ENCODE measurements at regions not wholly inside any gene's neighbourhood (a gene's known extent, or its start where the extent isn't known, plus 50 kb on each side); places are given as distances from the start of the nearest gene placed in this dataset.

DNA sequence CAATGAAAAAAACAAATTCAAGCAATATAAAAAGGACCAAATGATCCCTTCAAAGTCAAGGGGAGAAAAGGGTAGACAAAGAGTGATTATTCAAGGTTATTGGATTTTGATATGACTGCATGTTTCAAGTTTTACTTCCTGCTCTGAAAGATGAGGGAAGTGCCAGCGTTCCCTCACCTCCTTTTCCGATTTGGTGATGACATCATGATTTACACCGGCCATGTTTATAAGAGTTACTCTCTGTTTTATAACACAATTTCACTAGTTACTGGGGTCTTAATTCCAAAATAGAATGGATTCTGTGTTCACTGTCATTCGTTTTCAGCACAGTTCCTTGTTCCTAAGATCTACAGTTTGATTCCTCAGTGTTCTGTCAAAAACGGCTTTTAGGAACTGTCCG, 60.5 kb upstream of the CPXM2 start:
- no TSS peak for BruUV-seq (replicated peaks)
- ChIA-PET POLR2A (no interaction called here), CTCF (ENCODE audit: unreplicated experiment) (no interaction called here)
- Histone ChIP-seq H3K9me2 (ENCODE audit: insufficient read depth, low read length) (no peaks in the 10 kb centered on the region), H3K4me3 (ENCODE audit: low read depth, low read length, poor library complexity, severe bottlenecking) (no peak overlapping the region), H3K79me2 (ENCODE audit: insufficient read depth, low read depth, low read length) (no peaks in the 10 kb centered on the region), H4K20me1 (ENCODE audit: insufficient read depth, low read length) (no peaks in the 10 kb centered on the region), H3K36me3 (ENCODE audit: insufficient read depth, low read length) (no peaks in the 10 kb centered on the region), H3K9me3 (ENCODE audit: low read length) (no peaks in the 10 kb centered on the region), H3K27ac (ENCODE audit: low read depth, low read length, poor library complexity, severe bottlenecking) (no peak overlapping the region), H3K4me2 (ENCODE audit: low read length) (no peak overlapping the region), H3K4me1 (ENCODE audit: insufficient read depth, low read length, poor library complexity, severe bottlenecking) (no peaks in the 10 kb centered on the region), H2AFZ (ENCODE audit: low read length) (no peak overlapping the region)
- TF ChIP-seq, protein P1, sequence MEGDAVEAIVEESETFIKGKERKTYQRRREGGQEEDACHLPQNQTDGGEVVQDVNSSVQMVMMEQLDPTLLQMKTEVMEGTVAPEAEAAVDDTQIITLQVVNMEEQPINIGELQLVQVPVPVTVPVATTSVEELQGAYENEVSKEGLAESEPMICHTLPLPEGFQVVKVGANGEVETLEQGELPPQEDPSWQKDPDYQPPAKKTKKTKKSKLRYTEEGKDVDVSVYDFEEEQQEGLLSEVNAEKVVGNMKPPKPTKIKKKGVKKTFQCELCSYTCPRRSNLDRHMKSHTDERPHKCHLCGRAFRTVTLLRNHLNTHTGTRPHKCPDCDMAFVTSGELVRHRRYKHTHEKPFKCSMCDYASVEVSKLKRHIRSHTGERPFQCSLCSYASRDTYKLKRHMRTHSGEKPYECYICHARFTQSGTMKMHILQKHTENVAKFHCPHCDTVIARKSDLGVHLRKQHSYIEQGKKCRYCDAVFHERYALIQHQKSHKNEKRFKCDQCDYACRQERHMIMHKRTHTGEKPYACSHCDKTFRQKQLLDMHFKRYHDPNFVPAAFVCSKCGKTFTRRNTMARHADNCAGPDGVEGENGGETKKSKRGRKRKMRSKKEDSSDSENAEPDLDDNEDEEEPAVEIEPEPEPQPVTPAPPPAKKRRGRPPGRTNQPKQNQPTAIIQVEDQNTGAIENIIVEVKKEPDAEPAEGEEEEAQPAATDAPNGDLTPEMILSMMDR (conservative IDR thresholded peaks at IDR 0.05; ENCODE audit: low read length), result no peak
- no peak for TF ChIP-seq EZH2phosphoT487 (IDR thresholded peaks at IDR 0.05; ENCODE audit: borderline replicate concordance, low read depth, low read length)
- intact Hi-C loops (cut with micrococcal nuclease; ENCODE audit: unreplicated experiment), result no loop called here
- DNase-seq (ENCODE audit: low spot score), result no peak

- Histone ChIP-seq H3K9me2 (ENCODE audit: insufficient read depth, low read length) (no peaks in the 10 kb centered on the region), H3K4me3 (ENCODE audit: low read depth, low read length, poor library complexity, severe bottlenecking) (no peak overlapping the region), H3K4me1 (ENCODE audit: insufficient read depth, low read length, poor library complexity, severe bottlenecking) (peaks cover 4% of the 10 kb centered on the region), H3K9me3 (ENCODE audit: low read length) (no peaks in the 10 kb centered on the region), H3K27ac (ENCODE audit: low read depth, low read length, poor library complexity, severe bottlenecking) (no peak overlapping the region), H2AFZ (ENCODE audit: low read length) (no peak overlapping the region), H4K20me1 (ENCODE audit: insufficient read depth, low read length) (no peaks in the 10 kb centered on the region), H3K79me2 (ENCODE audit: insufficient read depth, low read depth, low read length) (no peaks in the 10 kb centered on the region), H3K36me3 (ENCODE audit: insufficient read depth, low read length) (no peaks in the 10 kb centered on the region), H3K4me2 (ENCODE audit: low read length) (no peak overlapping the region)
- BruUV-seq (replicated peaks), result no TSS peak
- ChIA-PET CTCF (ENCODE audit: unreplicated experiment) (no interaction called here), POLR2A (no interaction called here)
- DNase-seq (ENCODE audit: low spot score), result no peak
- TF ChIP-seq EZH2phosphoT487 (IDR thresholded peaks at IDR 0.05; ENCODE audit: borderline replicate concordance, low read depth, low read length), result no peak
- intact Hi-C loops (cut with micrococcal nuclease; ENCODE audit: unreplicated experiment), result no loop called here
Observed at GRCh38 chr10:123948030-123948823, 56.6 kb upstream of the CPXM2 start.

GRCh38 chr10:123945325-123945920, 53.8 kb upstream of the CPXM2 start:
- H3K9me3 ChIP-seq (ENCODE audit: low read length), result no peaks in the 10 kb centered on the region
- DNase-seq (ENCODE audit: low spot score), result peak; percentile 63
- H4K20me1 ChIP-seq (ENCODE audit: insufficient read depth, low read length), result no peaks in the 10 kb centered on the region
- BruUV-seq (replicated peaks), result no TSS peak
- H2AFZ ChIP-seq (ENCODE audit: low read length), result peak overlapping the region; percentile 100
- intact Hi-C loops (cut with micrococcal nuclease; ENCODE audit: unreplicated experiment), result no loop called here
- TF ChIP-seq, protein P1 (conservative IDR thresholded peaks at IDR 0.05; ENCODE audit: low read length), result no peak
- TF ChIP-seq EZH2phosphoT487 (IDR thresholded peaks at IDR 0.05; ENCODE audit: borderline replicate concordance, low read depth, low read length), result no peak
- H3K4me2 ChIP-seq (ENCODE audit: low read length), result peak overlapping the region; percentile 11; the same call in 1 of the 2 replicates
- H3K36me3 ChIP-seq (ENCODE audit: insufficient read depth, low read length), result no peaks in the 10 kb centered on the region
- no peak overlapping the region for H3K4me3 ChIP-seq (ENCODE audit: low read depth, low read length, poor library complexity, severe bottlenecking)
- H3K4me1 ChIP-seq (ENCODE audit: insufficient read depth, low read length, poor library complexity, severe bottlenecking), result peaks cover 4% of the 10 kb centered on the region
- ChIA-PET CTCF (ENCODE audit: unreplicated experiment) (no interaction called here), POLR2A (interaction anchor here (0.6 to 0.7 kb wide), 2 partner anchors 115 to 516 kb away, joined by 3 to 4 read pairs; partner anchors contain the start of gene LHPP)
- H3K9me2 ChIP-seq (ENCODE audit: insufficient read depth, low read length), result no peaks in the 10 kb centered on the region
- H3K27ac ChIP-seq (ENCODE audit: low read depth, low read length, poor library complexity, severe bottlenecking), result no peak overlapping the region
- no peaks in the 10 kb centered on the region for H3K79me2 ChIP-seq (ENCODE audit: insufficient read depth, low read depth, low read length)
